22Rv1 (cell line): ENCODE measurements at regions not wholly inside any gene's neighbourhood (a gene's known extent, or its start where the extent isn't known, plus 50 kb on each side); places are given as distances from the start of the nearest gene placed in this dataset.
"Not testable (repeated sequence)": the region's sequence is repeated elsewhere in the genome, so short reads cannot be mapped to it uniquely, and the experiment has no call there.

ENCODE experiments used
- ZFX ChIP-seq: fragments of 450-650 bp; IDR thresholded peaks from 2 replicates; pipeline ENCODE4 v1.6.1; 2017; ENCODE audit warnings: antibody characterized with exemption, borderline replicate concordance
- TF ChIP-seq, protein P1 (sequence below): fragments of 450-650 bp; IDR thresholded peaks from 2 replicates; pipeline ENCODE4 v1.5.1; 2017; ENCODE audit warnings: mild to moderate bottlenecking

- TF ChIP-seq, protein P1, sequence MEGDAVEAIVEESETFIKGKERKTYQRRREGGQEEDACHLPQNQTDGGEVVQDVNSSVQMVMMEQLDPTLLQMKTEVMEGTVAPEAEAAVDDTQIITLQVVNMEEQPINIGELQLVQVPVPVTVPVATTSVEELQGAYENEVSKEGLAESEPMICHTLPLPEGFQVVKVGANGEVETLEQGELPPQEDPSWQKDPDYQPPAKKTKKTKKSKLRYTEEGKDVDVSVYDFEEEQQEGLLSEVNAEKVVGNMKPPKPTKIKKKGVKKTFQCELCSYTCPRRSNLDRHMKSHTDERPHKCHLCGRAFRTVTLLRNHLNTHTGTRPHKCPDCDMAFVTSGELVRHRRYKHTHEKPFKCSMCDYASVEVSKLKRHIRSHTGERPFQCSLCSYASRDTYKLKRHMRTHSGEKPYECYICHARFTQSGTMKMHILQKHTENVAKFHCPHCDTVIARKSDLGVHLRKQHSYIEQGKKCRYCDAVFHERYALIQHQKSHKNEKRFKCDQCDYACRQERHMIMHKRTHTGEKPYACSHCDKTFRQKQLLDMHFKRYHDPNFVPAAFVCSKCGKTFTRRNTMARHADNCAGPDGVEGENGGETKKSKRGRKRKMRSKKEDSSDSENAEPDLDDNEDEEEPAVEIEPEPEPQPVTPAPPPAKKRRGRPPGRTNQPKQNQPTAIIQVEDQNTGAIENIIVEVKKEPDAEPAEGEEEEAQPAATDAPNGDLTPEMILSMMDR: not testable (repeated sequence)
- not testable (repeated sequence) for TF ChIP-seq ZFX
These were observed 218.3 kb downstream of the BAMBI start for GRCh38 chr10:28895671-28896070.
